22Rv1 (cell line): ENCODE measurements at regions not wholly inside any gene's neighbourhood (a gene's known extent, or its start where the extent isn't known, plus 50 kb on each side); places are given as distances from the start of the nearest gene placed in this dataset.

ENCODE experiments used
- CTCF ChIP-seq: fragments of 450-650 bp; IDR thresholded peaks from 2 replicates; pipeline ENCODE4 v1.5.1; 2017; ENCODE audit warnings: mild to moderate bottlenecking
- ZFX ChIP-seq: fragments of 450-650 bp; IDR thresholded peaks from 2 replicates; pipeline ENCODE4 v1.6.1; 2017; ENCODE audit warnings: antibody characterized with exemption, borderline replicate concordance

- TF ChIP-seq CTCF (no peak), ZFX (no peak)
Measured at GRCh38 chr1:229116114-229116513, 154.8 kb upstream of the RAB4A start.
